Stomach (tissue), 4 donors: ENCODE measurements at regions not wholly inside any gene's neighbourhood (a gene's known extent, or its start where the extent isn't known, plus 50 kb on each side); places are given as distances from the start of the nearest gene placed in this dataset.

ENCODE experiments used
- CTCF ChIP-seq, 7 experiments: fragments of 450-650 bp in 4 of 7; fragments of 200-600 bp in 3 of 7; sonication (generic) in 3 of 7; IDR thresholded peaks; one replicate each; pipeline ENCODE4 v1.5.1; 2016 to 2019; ENCODE audit warnings: antibody characterized with exemption in 7 of 7, control low read depth in 2 of 7, mild to moderate bottlenecking in 1 of 7
- POLR2A ChIP-seq, 4 donors: fragments of 450-650 bp; IDR thresholded peaks; one replicate each; pipeline ENCODE4 v1.6.1; 2016; ENCODE audit warnings: antibody characterized with exemption in 4 of 4, control low read depth in 2 of 4, mild to moderate bottlenecking in 1 of 4, moderate library complexity in 1 of 4

GRCh38 chrX:33969105-33969504, 163.0 kb downstream of the FAM47A start:
- TF ChIP-seq CTCF (IDR thresholded peaks at IDR 0.05) (no peak), POLR2A (IDR thresholded peaks at IDR 0.05) (no peak)
